Head of caudate nucleus (tissue), 42 donors: ENCODE measurements at regions not wholly inside any gene's neighbourhood (a gene's known extent, or its start where the extent isn't known, plus 50 kb on each side); places are given as distances from the start of the nearest gene placed in this dataset.
"Not testable (repeated sequence)": the region's sequence is repeated elsewhere in the genome, so short reads cannot be mapped to it uniquely, and the experiment has no call there.

ENCODE experiments used
- DNase-seq, 42 donors: peaks; one replicate each; pipeline versions ENCODE4 v3.0.0 to v3.0.0-alpha.2; 2020 to 2021; ENCODE audit warnings: mixed read lengths in 7 of 42
- intact Hi-C: fragments of 100-400 bp; cut with DNase I; formaldehyde crosslinking; loops from one replicate; pipeline ENCODE4 v1.15.0; 2022

- peak in 1 of 42 donors; percentile 1 for DNase-seq
- intact Hi-C loops = no loop called here
These were observed 53.0 kb upstream of the CA12 start for GRCh38 chr15:63434576-63435186.

GRCh38 chr15:63435204-63435820, 53.7 kb upstream of the CA12 start:
- intact Hi-C loops = no loop called here
- peak in 1 of 42 donors; percentile 18 for DNase-seq

DNA sequence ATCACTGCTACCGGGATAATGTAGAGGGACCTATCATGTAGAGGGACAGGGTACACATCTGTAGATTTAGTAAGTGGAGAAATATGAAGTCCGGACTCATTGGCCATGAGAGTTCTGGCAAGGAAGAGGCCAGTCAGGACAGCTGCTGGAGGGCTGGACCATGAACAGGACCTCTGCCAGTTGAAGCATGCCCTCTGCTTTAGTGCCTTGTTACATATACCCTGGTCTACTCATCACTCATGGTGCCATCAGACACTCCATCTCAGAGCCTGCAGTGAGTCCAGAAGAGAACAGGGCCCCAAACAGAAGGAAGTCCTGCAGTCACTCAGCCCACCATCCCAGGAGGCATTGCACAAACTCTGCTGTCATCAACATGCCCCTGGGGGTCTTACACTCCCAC, 54.7 kb upstream of the CA12 start:
- DNase-seq = no peak
- intact Hi-C loops = no loop called here

DNA sequence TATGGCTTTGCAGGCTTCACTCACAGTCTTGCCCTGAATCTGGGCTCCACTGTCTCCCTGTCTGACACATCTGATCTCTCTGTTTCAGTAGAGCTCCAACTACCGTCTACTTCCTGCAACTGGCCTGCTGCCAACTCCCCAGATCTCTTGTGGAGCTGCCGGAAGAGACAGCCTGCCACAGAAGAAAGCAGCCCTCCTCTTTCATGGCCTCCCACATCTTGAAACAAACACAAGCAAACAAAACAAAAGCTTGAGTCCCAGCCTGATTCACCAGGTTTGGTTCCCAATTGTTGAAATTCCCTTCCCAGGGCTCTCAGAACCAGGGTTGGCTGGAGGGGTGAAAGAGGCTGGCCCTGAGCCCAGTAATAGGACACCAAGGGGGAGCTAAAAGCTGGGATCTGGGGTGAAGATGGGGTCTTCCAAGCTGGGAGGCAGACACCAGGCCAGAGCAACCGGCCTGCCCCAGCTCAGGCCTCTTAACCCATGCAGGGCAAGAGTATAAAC, 55.3 kb upstream of the CA12 start:
- DNase-seq = peak; percentile 75 to 97 (median 89)
- intact Hi-C loops = no loop called here

- intact Hi-C loops = no loop called here
- DNase-seq = peak in 1 of 42 donors; percentile 30
These were observed 58.1 kb upstream of the CA12 start for GRCh38 chr15:63439536-63440264.

DNA sequence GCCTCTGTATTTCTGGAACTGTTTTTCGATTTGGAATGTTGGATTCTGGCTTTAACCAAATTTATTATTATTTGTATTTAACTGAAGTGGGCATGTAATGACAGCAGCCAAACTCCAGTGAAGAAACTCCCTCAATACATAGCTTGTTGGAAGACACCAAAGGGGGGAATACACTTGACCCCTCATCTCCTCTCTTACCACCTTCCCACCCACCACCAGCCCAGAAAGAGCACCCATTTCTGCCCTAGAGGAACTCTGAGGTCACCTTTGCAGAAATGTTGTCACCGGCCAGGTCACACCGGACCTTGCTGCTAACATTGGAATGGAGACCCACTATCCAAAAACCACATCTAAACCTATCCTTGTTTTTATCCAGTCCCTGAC, 58.6 kb upstream of the CA12 start:
- no peak for DNase-seq
- intact Hi-C loops = no loop called here

GRCh38 chr15:63440756-63441155, 59.1 kb upstream of the CA12 start:
- DNase-seq = peak in 1 of 42 donors; percentile 18
- intact Hi-C loops = no loop called here

DNA sequence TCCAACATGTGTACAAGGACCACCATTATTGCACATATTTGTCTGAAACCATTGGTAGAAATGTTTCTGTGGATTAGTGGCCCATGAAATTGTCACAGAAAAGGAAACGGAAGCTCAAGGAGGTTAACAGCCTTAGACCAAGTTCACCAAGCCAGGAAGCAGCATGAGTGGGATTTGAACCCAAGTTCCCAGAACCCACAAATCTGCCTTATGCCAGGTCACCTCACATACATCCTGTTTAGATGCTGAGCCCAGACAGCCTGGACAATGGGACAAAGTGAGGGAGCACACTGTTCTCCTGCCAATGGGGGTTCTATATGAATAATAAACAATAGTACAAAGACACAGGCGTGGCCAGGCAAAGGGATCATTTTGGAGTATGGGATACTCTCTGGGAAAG, 59.6 kb upstream of the CA12 start:
- peak in 1 of 42 donors; percentile 5 for DNase-seq
- intact Hi-C loops = no loop called here

- intact Hi-C loops = no loop called here
- peak in 13 of 42 donors; percentile 27 to 72 (median 43) for DNase-seq
These were observed 60.4 kb upstream of the CA12 start for GRCh38 chr15:63442080-63442479.

DNA sequence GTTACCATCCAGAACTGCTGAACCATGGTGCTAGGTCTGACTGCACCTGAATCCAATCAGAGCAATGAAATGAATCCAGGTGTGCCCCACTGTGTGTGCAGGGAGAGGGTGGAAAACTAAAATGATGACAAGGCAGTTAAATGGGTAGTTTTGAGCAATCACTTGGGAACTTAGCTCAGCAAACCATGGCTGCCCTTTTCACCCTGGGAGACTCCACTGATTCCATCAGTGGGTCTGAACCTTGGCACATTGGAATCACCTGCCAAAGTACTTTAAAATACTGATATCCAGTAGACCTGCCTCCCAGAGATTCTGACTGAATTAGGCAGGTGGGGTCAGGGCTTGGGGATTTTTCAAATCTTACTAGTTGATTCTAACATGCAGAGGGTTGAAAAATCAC, 59.8 kb upstream of the USP3 start:
- intact Hi-C loops = no loop called here
- peak in 1 of 42 donors; percentile 13 for DNase-seq

GRCh38 chr15:63446255-63446654, 58.1 kb upstream of the USP3 start:
- no peak for DNase-seq
- intact Hi-C loops = no loop called here

GRCh38 chr15:63447017-63447676, 57.2 kb upstream of the USP3 start:
- intact Hi-C loops = no loop called here
- DNase-seq = peak in 1 of 42 donors; percentile 43

- peak in 1 of 42 donors; percentile 25 for DNase-seq
- intact Hi-C loops = no loop called here
These were observed 56.1 kb upstream of the USP3 start for GRCh38 chr15:63448266-63448665.

- intact Hi-C loops = not testable (repeated sequence)
- peak in 1 of 42 donors; percentile 43 for DNase-seq
These were observed 55.4 kb upstream of the USP3 start for GRCh38 chr15:63448872-63449555.

- intact Hi-C loops = no loop called here
- DNase-seq = peak in 1 of 42 donors; percentile 38
These were observed 54.7 kb upstream of the USP3 start for GRCh38 chr15:63449731-63450130.

GRCh38 chr15:63450884-63451225, 53.5 kb upstream of the USP3 start:
- intact Hi-C loops = no loop called here
- peak in 1 of 42 donors; percentile 13 for DNase-seq

DNA sequence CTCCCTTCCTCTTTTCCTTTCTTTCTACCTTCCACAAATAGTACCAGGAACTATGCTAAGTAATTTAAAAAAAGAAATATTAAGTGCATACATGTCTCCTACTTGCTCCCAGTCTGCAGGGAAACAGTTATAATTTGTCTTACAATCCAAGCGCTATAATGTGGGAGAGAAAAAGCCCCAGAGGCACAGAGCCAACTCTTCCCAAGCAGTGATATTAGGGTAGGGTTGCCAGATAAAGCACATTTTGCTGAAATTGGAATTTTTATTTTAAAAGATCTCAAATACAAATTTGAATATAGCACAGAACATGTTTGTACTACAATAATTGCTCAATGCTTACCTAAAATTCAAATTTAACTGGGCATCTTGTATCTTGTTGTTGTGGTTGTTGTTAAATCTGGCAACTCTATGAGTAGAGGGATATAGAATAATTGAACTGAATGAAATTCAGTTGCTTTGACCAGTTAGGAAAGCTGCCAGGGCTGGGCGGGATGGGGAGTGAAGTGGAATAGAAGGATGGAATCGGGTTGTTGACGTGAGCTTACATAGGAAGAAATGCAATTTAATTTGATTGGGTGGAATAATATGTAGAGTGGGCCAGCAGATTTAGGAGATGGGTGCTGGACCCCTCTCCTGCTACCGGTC, 52.6 kb upstream of the USP3 start:
- DNase-seq = peak in 2 of 42 donors; percentile 40 to 49
- intact Hi-C loops = no loop called here

DNA sequence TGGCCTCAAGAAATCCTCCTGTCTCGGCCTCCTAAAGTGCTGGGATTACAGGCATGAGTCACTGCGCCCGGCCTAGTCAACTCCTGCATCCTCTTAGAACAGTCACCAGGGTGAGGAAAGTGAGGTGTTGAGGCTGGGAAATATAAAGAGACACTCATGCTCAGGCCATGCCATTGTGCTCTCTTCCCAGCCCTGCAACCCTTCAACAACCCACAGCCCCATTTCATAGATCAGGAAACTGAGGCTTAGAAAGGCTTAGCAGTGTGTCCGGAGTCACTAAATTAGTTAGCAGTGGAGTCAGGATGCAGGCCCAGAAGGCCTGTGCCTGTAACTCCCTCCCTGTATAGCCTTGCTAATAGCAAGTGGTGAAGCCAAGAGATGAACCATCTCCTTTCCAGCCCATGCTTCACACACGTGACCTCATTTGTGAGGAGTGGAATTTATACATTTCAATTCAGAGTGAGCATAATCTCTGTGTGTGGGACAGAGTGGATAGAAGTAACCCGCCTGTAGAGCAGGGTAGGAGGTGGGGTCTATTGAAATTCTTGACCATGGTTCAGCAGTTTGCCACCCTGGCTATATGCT, 51.7 kb upstream of the USP3 start:
- intact Hi-C loops = no loop called here
- DNase-seq = peak in 12 of 42 donors; percentile 11 to 63 (median 49)
